ENCODE measurements at regions not wholly inside any gene's neighbourhood (a gene's known extent, or its start where the extent isn't known, plus 50 kb on each side); places are given as distances from the start of the nearest gene placed in this dataset.

DNA sequence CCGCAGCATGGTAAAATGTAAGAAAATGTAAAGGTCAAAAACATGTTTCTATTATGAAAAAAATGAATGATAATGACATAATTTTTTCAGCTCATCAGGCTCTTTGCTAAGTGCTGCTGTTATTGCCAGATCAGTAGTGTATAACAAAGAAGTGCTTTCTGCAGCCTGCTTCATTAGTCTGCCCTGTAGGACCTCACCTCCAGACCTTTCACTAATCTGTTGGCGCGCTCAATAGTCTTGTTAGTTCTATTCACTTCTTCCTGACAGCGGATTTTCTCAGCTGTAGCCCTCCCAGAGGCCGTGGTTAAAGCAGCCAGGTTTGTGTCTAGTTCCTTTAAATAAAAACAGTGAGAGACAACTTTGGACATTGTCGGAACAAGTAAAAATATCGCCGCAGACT, 97.7 kb downstream of the CDCA7 start:
- H3K4me1 Mint-ChIP-seq = no peaks in the 10 kb centered on the region
- no peak for ATAC-seq (replicated peaks)
- H3K36me3 Mint-ChIP-seq (ENCODE audit: low read depth) = no peaks in the 10 kb centered on the region
- no peak overlapping the region for H3K4me3 Mint-ChIP-seq
- H3K9me3 Mint-ChIP-seq = no peaks in the 10 kb centered on the region
- peaks cover 20% of the 10 kb centered on the region for H3K27me3 Mint-ChIP-seq
- H3K27ac Mint-ChIP-seq = no peak overlapping the region

- no peak for ATAC-seq (replicated peaks)
- Mint-ChIP-seq H3K27ac (no peak overlapping the region), H3K4me1 (no peaks in the 10 kb centered on the region), H3K9me3 (no peaks in the 10 kb centered on the region), H3K27me3 (peaks cover 31% of the 10 kb centered on the region), H3K36me3 (ENCODE audit: low read depth) (no peaks in the 10 kb centered on the region), H3K4me3 (no peak overlapping the region)
Measured at GRCh38 chr2:173456960-173457359, 102.3 kb downstream of the CDCA7 start.

- no peak for ATAC-seq (replicated peaks)
- no peak overlapping the region for H3K4me3 Mint-ChIP-seq
- H3K27ac Mint-ChIP-seq = no peak overlapping the region
- no peaks in the 10 kb centered on the region for H3K4me1 Mint-ChIP-seq
- H3K27me3 Mint-ChIP-seq = peaks cover 31% of the 10 kb centered on the region
- H3K9me3 Mint-ChIP-seq = no peaks in the 10 kb centered on the region
- H3K36me3 Mint-ChIP-seq (ENCODE audit: low read depth) = no peaks in the 10 kb centered on the region
Measured at GRCh38 chr2:173457366-173457765, 102.7 kb downstream of the CDCA7 start.

GRCh38 chr2:173458991-173459780, 104.5 kb downstream of the CDCA7 start:
- Mint-ChIP-seq H3K9me3 (no peaks in the 10 kb centered on the region), H3K27ac (no peak overlapping the region), H3K36me3 (ENCODE audit: low read depth) (no peaks in the 10 kb centered on the region), H3K4me3 (no peak overlapping the region), H3K4me1 (no peaks in the 10 kb centered on the region), H3K27me3 (peaks cover 36% of the 10 kb centered on the region)
- ATAC-seq (replicated peaks) = no peak

- H3K4me1 Mint-ChIP-seq = no peaks in the 10 kb centered on the region
Measured at GRCh38 chr2:173462892-173463840, 108.5 kb downstream of the CDCA7 start.

DNA sequence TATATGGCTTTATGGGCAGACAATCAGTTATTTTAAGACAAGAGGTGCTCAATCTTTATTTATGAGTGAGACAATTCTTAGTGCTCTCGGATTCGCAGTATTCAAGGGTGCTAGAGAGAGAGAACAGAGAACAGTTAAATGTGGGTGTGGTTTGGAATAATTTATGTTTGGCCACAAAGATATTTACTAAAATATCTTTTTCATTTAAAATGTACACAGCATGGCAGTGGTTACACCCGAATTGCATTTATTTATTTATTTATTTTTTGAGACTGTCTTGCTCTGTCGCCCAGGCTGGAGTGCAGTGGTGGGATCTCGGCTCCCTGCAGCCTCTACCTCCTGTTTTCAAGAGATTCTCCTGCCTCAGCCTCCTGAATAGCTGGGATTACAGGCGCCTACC, 109.2 kb downstream of the CDCA7 start:
- Mint-ChIP-seq H3K27ac (no peak overlapping the region), H3K36me3 (ENCODE audit: low read depth) (no peaks in the 10 kb centered on the region), H3K4me3 (no peak overlapping the region), H3K4me1 (no peaks in the 10 kb centered on the region), H3K27me3 (peaks cover 23% of the 10 kb centered on the region), H3K9me3 (no peaks in the 10 kb centered on the region)
- ATAC-seq (replicated peaks) = no peak

More at GRCh38 chr2:173462892-173463840, 108.5 kb downstream of the CDCA7 start:
- H3K27me3 Mint-ChIP-seq = peaks cover 23% of the 10 kb centered on the region
- H3K9me3 Mint-ChIP-seq = no peaks in the 10 kb centered on the region
- H3K27ac Mint-ChIP-seq = no peak overlapping the region
- no peaks in the 10 kb centered on the region for H3K36me3 Mint-ChIP-seq (ENCODE audit: low read depth)
- H3K4me3 Mint-ChIP-seq = no peak overlapping the region
- no peak for ATAC-seq (replicated peaks)

- no peak overlapping the region for H3K4me3 Mint-ChIP-seq
- no peaks in the 10 kb centered on the region for H3K36me3 Mint-ChIP-seq (ENCODE audit: low read depth)
- H3K27ac Mint-ChIP-seq = no peak overlapping the region
- H3K9me3 Mint-ChIP-seq = peaks cover 3% of the 10 kb centered on the region
- H3K4me1 Mint-ChIP-seq = no peaks in the 10 kb centered on the region
- peaks cover 24% of the 10 kb centered on the region for H3K27me3 Mint-ChIP-seq
- no peak for ATAC-seq (replicated peaks)
Measured at GRCh38 chr2:173467751-173468150, 113.1 kb downstream of the CDCA7 start.

DNA sequence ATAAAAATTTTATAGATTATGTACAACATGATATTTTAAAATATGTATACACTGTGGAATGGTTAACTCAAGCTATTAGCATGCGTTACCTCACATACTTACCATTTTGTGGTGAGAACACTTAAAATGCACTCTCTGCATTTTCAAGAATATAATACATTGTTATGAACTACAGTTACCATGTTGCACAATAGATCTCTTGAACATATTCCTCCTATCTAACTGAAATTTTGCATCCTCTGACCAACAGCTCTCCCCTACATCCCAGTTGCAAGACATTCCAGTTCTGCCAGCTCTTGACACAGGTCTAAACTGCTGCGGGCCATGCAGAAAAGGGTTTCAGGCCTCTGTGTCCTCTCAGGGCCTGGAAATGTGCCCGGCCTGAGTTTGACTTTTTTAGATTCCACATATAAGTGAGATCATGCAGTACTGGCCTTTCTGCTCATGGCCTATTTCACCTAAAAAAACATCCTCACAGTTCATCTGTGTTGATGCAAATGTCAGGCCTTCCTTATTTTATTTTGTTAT, 113.7 kb downstream of the CDCA7 start:
- Mint-ChIP-seq H3K27me3 (peaks cover 23% of the 10 kb centered on the region), H3K36me3 (ENCODE audit: low read depth) (no peaks in the 10 kb centered on the region), H3K27ac (no peak overlapping the region), H3K4me1 (no peaks in the 10 kb centered on the region), H3K4me3 (no peak overlapping the region), H3K9me3 (peaks cover 3% of the 10 kb centered on the region)
- ATAC-seq (replicated peaks) = no peak

DNA sequence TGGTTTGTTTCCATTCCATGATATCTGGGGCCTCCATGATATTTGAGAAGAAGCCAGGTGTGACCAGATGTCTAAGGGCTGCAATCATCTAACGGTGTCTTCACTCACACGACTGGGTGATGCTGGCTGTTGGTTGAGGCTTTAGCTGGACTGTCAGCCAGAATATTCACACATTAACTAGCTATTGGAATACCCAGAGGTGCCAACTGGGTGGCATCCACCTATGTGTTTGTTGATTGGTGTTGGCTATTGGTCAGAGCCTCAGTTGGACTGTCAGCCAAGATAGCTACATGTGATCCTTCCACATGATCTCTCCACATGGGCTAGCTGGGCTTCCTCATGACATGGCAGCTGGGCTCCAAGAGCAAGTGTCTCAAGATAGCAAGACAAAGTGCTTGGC, 117.4 kb downstream of the CDCA7 start:
- Mint-ChIP-seq H3K9me3 (peaks cover 3% of the 10 kb centered on the region), H3K27ac (no peak overlapping the region), H3K27me3 (peaks cover 25% of the 10 kb centered on the region), H3K36me3 (ENCODE audit: low read depth) (no peaks in the 10 kb centered on the region), H3K4me3 (no peak overlapping the region), H3K4me1 (no peaks in the 10 kb centered on the region)
- ATAC-seq (replicated peaks) = no peak

GRCh38 chr2:173483137-173483536, 128.5 kb downstream of the CDCA7 start:
- no peaks in the 10 kb centered on the region for H3K4me1 Mint-ChIP-seq
- peaks cover 7% of the 10 kb centered on the region for H3K27me3 Mint-ChIP-seq
- ATAC-seq (replicated peaks) = no peak
- H3K27ac Mint-ChIP-seq = no peak overlapping the region
- no peaks in the 10 kb centered on the region for H3K36me3 Mint-ChIP-seq (ENCODE audit: low read depth)
- H3K4me3 Mint-ChIP-seq = no peak overlapping the region
- H3K9me3 Mint-ChIP-seq = no peaks in the 10 kb centered on the region

- Mint-ChIP-seq H3K27me3 (peaks cover 21% of the 10 kb centered on the region), H3K9me3 (no peaks in the 10 kb centered on the region), H3K4me3 (no peak overlapping the region), H3K27ac (no peak overlapping the region), H3K36me3 (ENCODE audit: low read depth) (no peaks in the 10 kb centered on the region), H3K4me1 (no peaks in the 10 kb centered on the region)
- ATAC-seq (replicated peaks) = no peak
Measured at GRCh38 chr2:173488861-173489260, 134.2 kb downstream of the CDCA7 start.

DNA sequence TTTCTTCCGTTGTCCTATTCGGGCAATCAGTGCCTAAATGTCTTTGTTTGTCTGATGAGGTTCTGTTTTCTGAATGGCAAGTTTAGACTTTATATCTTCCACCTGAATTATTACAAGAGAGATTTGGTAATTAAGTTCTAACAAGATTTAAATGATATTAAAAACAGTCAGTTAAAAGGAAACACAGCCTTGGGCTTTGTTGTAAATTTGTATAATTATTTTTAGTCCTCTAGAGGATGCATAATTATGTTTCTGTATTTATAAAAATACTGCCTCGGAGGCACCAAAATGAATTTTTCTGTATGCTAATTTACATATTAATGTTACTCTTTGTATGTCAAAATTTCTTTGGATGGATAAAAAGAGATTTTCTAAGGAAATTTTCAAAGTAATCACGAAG, 136.7 kb downstream of the CDCA7 start:
- no peak overlapping the region for H3K27ac Mint-ChIP-seq
- H3K36me3 Mint-ChIP-seq (ENCODE audit: low read depth) = no peaks in the 10 kb centered on the region
- no peak overlapping the region for H3K4me3 Mint-ChIP-seq
- H3K27me3 Mint-ChIP-seq = peaks cover 21% of the 10 kb centered on the region
- H3K9me3 Mint-ChIP-seq = no peaks in the 10 kb centered on the region
- ATAC-seq (replicated peaks) = no peak
- no peaks in the 10 kb centered on the region for H3K4me1 Mint-ChIP-seq

DNA sequence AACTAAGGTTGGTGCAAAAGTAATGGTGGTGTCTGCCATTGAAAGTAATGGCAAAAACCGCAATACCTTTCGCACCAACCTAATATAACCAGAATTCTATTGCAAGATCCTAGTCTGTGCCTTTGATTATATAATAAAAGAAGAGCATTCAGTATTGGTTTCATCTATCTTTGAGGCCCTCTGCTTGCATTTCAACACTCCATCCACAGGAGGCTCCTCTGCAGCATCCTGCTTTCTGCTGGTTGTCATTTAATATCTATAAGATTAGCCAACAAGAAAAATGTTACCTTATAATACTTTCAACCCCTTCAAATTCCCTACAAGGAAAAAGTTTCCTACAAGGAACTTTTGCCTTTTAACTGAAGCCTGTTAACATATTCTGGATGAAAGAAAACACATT, 139.2 kb downstream of the CDCA7 start:
- ATAC-seq (replicated peaks) = no peak
- H3K27ac Mint-ChIP-seq = no peak overlapping the region
- H3K4me1 Mint-ChIP-seq = no peaks in the 10 kb centered on the region
- no peak overlapping the region for H3K4me3 Mint-ChIP-seq
- no peaks in the 10 kb centered on the region for H3K9me3 Mint-ChIP-seq
- H3K36me3 Mint-ChIP-seq (ENCODE audit: low read depth) = no peaks in the 10 kb centered on the region
- peaks cover 14% of the 10 kb centered on the region for H3K27me3 Mint-ChIP-seq

GRCh38 chr2:173496746-173497145, 142.1 kb downstream of the CDCA7 start:
- Mint-ChIP-seq H3K4me3 (no peak overlapping the region), H3K36me3 (ENCODE audit: low read depth) (no peaks in the 10 kb centered on the region), H3K4me1 (no peaks in the 10 kb centered on the region), H3K27me3 (peaks cover 6% of the 10 kb centered on the region), H3K27ac (no peak overlapping the region), H3K9me3 (no peaks in the 10 kb centered on the region)
- no peak for ATAC-seq (replicated peaks)

- H3K4me1 Mint-ChIP-seq = no peaks in the 10 kb centered on the region
- no peak overlapping the region for H3K4me3 Mint-ChIP-seq
- H3K27ac Mint-ChIP-seq = no peak overlapping the region
- peaks cover 3% of the 10 kb centered on the region for H3K9me3 Mint-ChIP-seq
- no peaks in the 10 kb centered on the region for H3K36me3 Mint-ChIP-seq (ENCODE audit: low read depth)
- no peak for ATAC-seq (replicated peaks)
- H3K27me3 Mint-ChIP-seq = peaks cover 3% of the 10 kb centered on the region
Measured at GRCh38 chr2:173500953-173501352, 146.3 kb downstream of the CDCA7 start.
